GM19238 (cell line): ENCODE measurements at regions not wholly inside any gene's neighbourhood (a gene's known extent, or its start where the extent isn't known, plus 50 kb on each side); places are given as distances from the start of the nearest gene placed in this dataset.

Source experiments
- DNase-seq: peaks from one replicate; pipeline ENCODE4 v3.0.0; 2011; ENCODE audit warnings: low spot score; ENCODE audit not compliant: insufficient read length

- no peak for DNase-seq
Observed at GRCh38 chr1:224504297-224505041, 69.9 kb upstream of the WDR26 start.

GRCh38 chr1:224505454-224506093 lies 71.0 kb upstream of the WDR26 start:
- no peak for DNase-seq

GRCh38 chr1:224506141-224506814 lies 71.7 kb upstream of the WDR26 start:
- no peak for DNase-seq

GRCh38 chr1:224507771-224508523 lies 73.3 kb upstream of the WDR26 start:
- no peak for DNase-seq

- no peak for DNase-seq
Observed at GRCh38 chr1:224509907-224510306, 75.3 kb upstream of the WDR26 start.

- no peak for DNase-seq
Observed at GRCh38 chr1:224510880-224511645, 76.5 kb upstream of the WDR26 start.

GRCh38 chr1:224512600-224513151 lies 78.1 kb upstream of the WDR26 start:
- DNase-seq, result no peak

GRCh38 chr1:224513383-224513782 lies 78.8 kb upstream of the WDR26 start:
- DNase-seq, result no peak

GRCh38 chr1:224513787-224514209 lies 79.2 kb upstream of the WDR26 start:
- DNase-seq, result peak; percentile 87

- DNase-seq, result no peak
Observed at GRCh38 chr1:224517171-224517570, 82.6 kb upstream of the WDR26 start.

- no peak for DNase-seq
Observed at GRCh38 chr1:224518528-224518927, 83.9 kb upstream of the WDR26 start.

- DNase-seq, result no peak
Observed at GRCh38 chr1:224519874-224520273, 85.3 kb upstream of the WDR26 start.

GRCh38 chr1:224520808-224521207 lies 86.2 kb upstream of the WDR26 start:
- DNase-seq, result no peak

GRCh38 chr1:224521904-224522734 lies 87.5 kb upstream of the WDR26 start:
- DNase-seq, result no peak

GRCh38 chr1:224523676-224524075 lies 89.1 kb upstream of the WDR26 start:
- no peak for DNase-seq

- no peak for DNase-seq
Observed at GRCh38 chr1:224524679-224525078, 90.1 kb upstream of the WDR26 start.

- DNase-seq, result no peak
Observed at GRCh38 chr1:224525411-224526040, 90.6 kb upstream of the CNIH3 start.

GRCh38 chr1:224526771-224527170 lies 89.3 kb upstream of the CNIH3 start:
- DNase-seq, result no peak

GRCh38 chr1:224528900-224529299 lies 87.2 kb upstream of the CNIH3 start:
- DNase-seq, result no peak
